ENCODE measurements at regions not wholly inside any gene's neighbourhood (a gene's known extent, or its start where the extent isn't known, plus 50 kb on each side); places are given as distances from the start of the nearest gene placed in this dataset.

- H3K9me3 ChIP-seq = no peaks in the 10 kb centered on the region
These were observed 151.6 kb downstream of the SERPINI1 start for GRCh38 chr3:167887096-167887495.

DNA sequence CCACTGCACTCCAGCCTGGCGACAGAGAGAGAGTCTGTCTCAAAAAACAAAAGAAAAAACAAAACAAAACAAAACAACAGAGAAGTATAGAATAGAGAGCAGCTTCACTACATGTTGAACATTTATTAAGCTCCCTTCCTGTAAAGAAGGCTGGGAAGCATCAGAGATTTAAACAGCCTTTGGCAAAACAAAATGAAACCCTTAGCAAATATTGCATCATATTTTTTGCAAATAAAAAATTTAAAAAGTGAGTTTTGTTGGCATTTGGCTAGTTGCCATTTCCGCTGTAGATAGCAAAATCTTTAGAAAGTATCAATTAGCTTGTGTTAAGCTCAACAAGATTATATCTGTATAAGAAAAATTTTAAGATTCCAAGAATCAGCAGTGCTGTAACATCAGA lies 151.2 kb downstream of the SERPINI1 start:
- H3K27ac ChIP-seq = no peak overlapping the region
- peaks cover 0 to 7% of the 10 kb centered on the region in 2 donors for H3K4me1 ChIP-seq
- H3K36me3 ChIP-seq = no peaks in the 10 kb centered on the region
- no peak for TF ChIP-seq CTCF (IDR thresholded peaks at IDR 0.05)
- H3K4me3 ChIP-seq = no peak overlapping the region
- no peak for DNase-seq
- no peaks in the 10 kb centered on the region for H3K9me3 ChIP-seq
- ATAC-seq = no peak
- no peaks in the 10 kb centered on the region for H3K27me3 ChIP-seq
- intact Hi-C loops (cut with DNase I) = no loop called here

More at GRCh38 chr3:167887096-167887495, 151.6 kb downstream of the SERPINI1 start:
- intact Hi-C loops (cut with DNase I) = no loop called here
- ATAC-seq = no peak
- H3K27me3 ChIP-seq = no peaks in the 10 kb centered on the region
- no peak for TF ChIP-seq CTCF (IDR thresholded peaks at IDR 0.05)
- no peak overlapping the region for H3K27ac ChIP-seq
- no peak overlapping the region for H3K4me3 ChIP-seq
- DNase-seq = no peak
- peaks cover 0 to 3% of the 10 kb centered on the region in 2 donors for H3K4me1 ChIP-seq
- H3K36me3 ChIP-seq = no peaks in the 10 kb centered on the region

- Histone ChIP-seq H3K4me1 (peaks cover 0 to 7% of the 10 kb centered on the region in 2 donors), H3K36me3 (no peaks in the 10 kb centered on the region), H3K27me3 (no peaks in the 10 kb centered on the region), H3K9me3 (no peaks in the 10 kb centered on the region), H3K27ac (no peak overlapping the region), H3K4me3 (no peak overlapping the region)
- intact Hi-C loops (cut with DNase I) = no loop called here
- no peak for ATAC-seq
- no peak for TF ChIP-seq CTCF (IDR thresholded peaks at IDR 0.05)
- no peak for DNase-seq
These were observed 149.8 kb downstream of the SERPINI1 start for GRCh38 chr3:167885277-167885676.

- Histone ChIP-seq H3K4me1 (peaks cover 0 to 7% of the 10 kb centered on the region in 2 donors), H3K9me3 (no peaks in the 10 kb centered on the region), H3K27ac (no peak overlapping the region), H3K36me3 (no peaks in the 10 kb centered on the region), H3K27me3 (no peaks in the 10 kb centered on the region), H3K4me3 (no peak overlapping the region)
- DNase-seq (no peak), ATAC-seq (no peak)
- TF ChIP-seq CTCF (IDR thresholded peaks at IDR 0.05) = no peak
- intact Hi-C loops (cut with DNase I) = loop anchor here in 1 of 2 donors (5.0 kb wide), 1 partner anchor 47 kb away; no protein-coding TSS in a partner anchor
These were observed 149.0 kb downstream of the SERPINI1 start for GRCh38 chr3:167884481-167884880.

DNA sequence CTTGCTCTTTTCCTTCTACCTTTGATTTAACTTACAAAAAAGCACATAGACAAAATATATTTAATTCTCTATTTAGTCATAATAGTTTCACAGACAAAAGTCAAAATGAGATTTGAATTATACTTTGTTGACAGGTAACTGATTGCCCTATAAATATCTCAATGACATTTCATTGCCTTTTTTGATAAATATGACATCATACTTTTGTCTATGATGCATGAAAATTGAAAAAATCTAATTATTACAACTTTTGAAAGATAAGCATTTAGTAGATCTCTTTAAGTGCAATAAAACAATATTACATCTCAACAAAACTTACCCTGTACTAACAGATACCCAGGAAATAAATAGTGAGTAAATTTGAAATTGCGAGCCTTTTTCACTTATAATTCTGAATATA lies 147.9 kb downstream of the SERPINI1 start:
- Histone ChIP-seq H3K27ac (no peak overlapping the region), H3K36me3 (no peaks in the 10 kb centered on the region), H3K27me3 (no peaks in the 10 kb centered on the region), H3K4me3 (no peak overlapping the region), H3K9me3 (no peaks in the 10 kb centered on the region), H3K4me1 (peaks cover 0 to 7% of the 10 kb centered on the region in 2 donors)
- no peak for TF ChIP-seq CTCF (IDR thresholded peaks at IDR 0.05)
- intact Hi-C loops (cut with DNase I) = loop anchor here in 1 of 2 donors (5.0 kb wide), 1 partner anchor 46 kb away; no protein-coding TSS in a partner anchor
- DNase-seq = no peak
- ATAC-seq = no peak

Data from left lung (tissue), 4 donors.